ENCODE measurements at regions not wholly inside any gene's neighbourhood (a gene's known extent, or its start where the extent isn't known, plus 50 kb on each side); places are given as distances from the start of the nearest gene placed in this dataset.
"Not testable (repeated sequence)": the region's sequence is repeated elsewhere in the genome, so short reads cannot be mapped to it uniquely, and the experiment has no call there.

GRCh38 chr1:96220651-96221050 is 500.9 kb upstream of the PTBP2 start:
- ChIA-PET POLR2A (ENCODE audit: unreplicated experiment) (no interaction called here), CTCF (no interaction called here)
- H3K27ac ChIP-seq, result no peak overlapping the region
- TF ChIP-seq EZH2 (IDR thresholded peaks at IDR 0.05; ENCODE audit: low read depth) (no peak), CTCF (conservative IDR thresholded peaks at IDR 0.05) (no peak)
- H3F3A ChIP-seq (ENCODE audit: insufficient read depth, low read depth), result no peaks in the 10 kb centered on the region
- intact Hi-C loops (cut with micrococcal nuclease; ENCODE audit: unreplicated experiment), result no loop called here
- no peak overlapping the region for H3K4me2 ChIP-seq
- H2AFZ ChIP-seq, result no peak overlapping the region
- H3K9me2 ChIP-seq (ENCODE audit: insufficient read depth), result no peaks in the 10 kb centered on the region
- H3K9me3 ChIP-seq (ENCODE audit: insufficient read depth, low read depth), result no peaks in the 10 kb centered on the region
- BruUV-seq (replicated peaks), result no TSS peak
- H3K27me3 ChIP-seq (ENCODE audit: insufficient read depth, low read depth), result no peaks in the 10 kb centered on the region
- H3K36me3 ChIP-seq (ENCODE audit: low read depth), result no peaks in the 10 kb centered on the region
- no peak for DNase-seq
- no peaks in the 10 kb centered on the region for H3K79me2 ChIP-seq (ENCODE audit: low read depth)
- H3K4me1 ChIP-seq (replicated peaks; ENCODE audit: insufficient read depth), result no peaks in the 10 kb centered on the region
- no peak overlapping the region for H3K4me3 ChIP-seq
- no peaks in the 10 kb centered on the region for H4K20me1 ChIP-seq (ENCODE audit: insufficient read depth)

- intact Hi-C loops (cut with micrococcal nuclease; ENCODE audit: unreplicated experiment), result no loop called here
- H3K4me2 ChIP-seq, result no peak overlapping the region
- no peaks in the 10 kb centered on the region for H3K4me1 ChIP-seq (replicated peaks; ENCODE audit: insufficient read depth)
- H3K9me3 ChIP-seq (ENCODE audit: insufficient read depth, low read depth), result no peaks in the 10 kb centered on the region
- H3K9me2 ChIP-seq (ENCODE audit: insufficient read depth), result no peaks in the 10 kb centered on the region
- no peak overlapping the region for H2AFZ ChIP-seq
- CTCF ChIA-PET, result no interaction called here
- no TSS peak for BruUV-seq (replicated peaks)
- TF ChIP-seq EZH2 (IDR thresholded peaks at IDR 0.05; ENCODE audit: low read depth) (no peak), CTCF (conservative IDR thresholded peaks at IDR 0.05) (no peak)
- H4K20me1 ChIP-seq (ENCODE audit: insufficient read depth), result no peaks in the 10 kb centered on the region
- H3K27ac ChIP-seq, result no peak overlapping the region
- POLR2A ChIA-PET (ENCODE audit: unreplicated experiment), result no interaction called here
- no peaks in the 10 kb centered on the region for H3K27me3 ChIP-seq (ENCODE audit: insufficient read depth, low read depth)
- DNase-seq, result no peak
- no peak overlapping the region for H3K4me3 ChIP-seq
- no peaks in the 10 kb centered on the region for H3F3A ChIP-seq (ENCODE audit: insufficient read depth, low read depth)
- H3K79me2 ChIP-seq (ENCODE audit: low read depth), result no peaks in the 10 kb centered on the region
- H3K36me3 ChIP-seq (ENCODE audit: low read depth), result no peaks in the 10 kb centered on the region
These were observed 498.9 kb upstream of the PTBP2 start for GRCh38 chr1:96222701-96223100.

- H3F3A ChIP-seq (ENCODE audit: insufficient read depth, low read depth); POLR2A ChIA-PET (ENCODE audit: unreplicated experiment); H2AFZ ChIP-seq; H3K4me1 ChIP-seq (replicated peaks; ENCODE audit: insufficient read depth); H3K9me3 ChIP-seq (ENCODE audit: insufficient read depth, low read depth); H3K4me2 ChIP-seq; DNase-seq; H3K27me3 ChIP-seq (ENCODE audit: insufficient read depth, low read depth); H3K79me2 ChIP-seq (ENCODE audit: low read depth); H3K36me3 ChIP-seq (ENCODE audit: low read depth); intact Hi-C loops (cut with micrococcal nuclease; ENCODE audit: unreplicated experiment); BruUV-seq (replicated peaks); H3K9me2 ChIP-seq (ENCODE audit: insufficient read depth); CTCF ChIA-PET; H4K20me1 ChIP-seq (ENCODE audit: insufficient read depth); H3K27ac ChIP-seq; H3K4me3 ChIP-seq: not testable (repeated sequence)
These were observed 497.4 kb upstream of the PTBP2 start for GRCh38 chr1:96224229-96224628.

GRCh38 chr1:96233422-96233821 is 488.2 kb upstream of the PTBP2 start:
- H3K27me3 ChIP-seq (ENCODE audit: insufficient read depth, low read depth), result no peaks in the 10 kb centered on the region
- H3K9me3 ChIP-seq (ENCODE audit: insufficient read depth, low read depth), result no peaks in the 10 kb centered on the region
- no peaks in the 10 kb centered on the region for H3K9me2 ChIP-seq (ENCODE audit: insufficient read depth)
- TF ChIP-seq EZH2 (IDR thresholded peaks at IDR 0.05; ENCODE audit: low read depth), result no peak
- no peak for TF ChIP-seq CTCF (conservative IDR thresholded peaks at IDR 0.05)
- no peak overlapping the region for H3K4me2 ChIP-seq
- H3F3A ChIP-seq (ENCODE audit: insufficient read depth, low read depth), result no peaks in the 10 kb centered on the region
- no peaks in the 10 kb centered on the region for H3K4me1 ChIP-seq (replicated peaks; ENCODE audit: insufficient read depth)
- H2AFZ ChIP-seq, result no peak overlapping the region
- BruUV-seq (replicated peaks), result no TSS peak
- CTCF ChIA-PET, result no interaction called here
- DNase-seq, result no peak
- POLR2A ChIA-PET (ENCODE audit: unreplicated experiment), result no interaction called here
- H3K27ac ChIP-seq, result no peak overlapping the region
- intact Hi-C loops (cut with micrococcal nuclease; ENCODE audit: unreplicated experiment), result no loop called here
- no peak overlapping the region for H3K4me3 ChIP-seq
- H4K20me1 ChIP-seq (ENCODE audit: insufficient read depth), result no peaks in the 10 kb centered on the region
- no peaks in the 10 kb centered on the region for H3K36me3 ChIP-seq (ENCODE audit: low read depth)
- no peaks in the 10 kb centered on the region for H3K79me2 ChIP-seq (ENCODE audit: low read depth)

Measured in PC-9 (cell line).